CD4-positive, alpha-beta T cell treated with Interleukin-1 beta for 1 hour (primary cell): ENCODE measurements at regions not wholly inside any gene's neighbourhood (a gene's known extent, or its start where the extent isn't known, plus 50 kb on each side); places are given as distances from the start of the nearest gene placed in this dataset.

Experiments used
- DNase-seq, 2 donors: peaks; one replicate each; pipeline ENCODE4 v3.0.0-alpha.2; 2020 to 2022

GRCh38 chr19:29432677-29433076, 93.1 kb upstream of the VSTM2B start:
- no peak for DNase-seq

GRCh38 chr19:29436591-29437103, 89.1 kb upstream of the VSTM2B start:
- DNase-seq, result no peak

- DNase-seq, result no peak
Measured at GRCh38 chr19:29439021-29439420, 86.8 kb upstream of the VSTM2B start.

- no peak for DNase-seq
Measured at GRCh38 chr19:29439688-29440550, 85.9 kb upstream of the VSTM2B start.

- DNase-seq, result no peak
Measured at GRCh38 chr19:29442094-29442493, 83.7 kb upstream of the VSTM2B start.

- no peak for DNase-seq
Measured at GRCh38 chr19:29442910-29443309, 82.9 kb upstream of the VSTM2B start.

- DNase-seq, result no peak
Measured at GRCh38 chr19:29445246-29445645, 80.5 kb upstream of the VSTM2B start.

GRCh38 chr19:29446361-29446760, 79.4 kb upstream of the VSTM2B start:
- DNase-seq, result no peak

GRCh38 chr19:29448046-29448445, 77.7 kb upstream of the VSTM2B start:
- no peak for DNase-seq

- DNase-seq, result no peak
Measured at GRCh38 chr19:29449371-29449770, 76.4 kb upstream of the VSTM2B start.

- no peak for DNase-seq
Measured at GRCh38 chr19:29450306-29450705, 75.5 kb upstream of the VSTM2B start.

- no peak for DNase-seq
Measured at GRCh38 chr19:29450812-29451211, 75.0 kb upstream of the VSTM2B start.

GRCh38 chr19:29454109-29454508, 71.7 kb upstream of the VSTM2B start:
- no peak for DNase-seq

- no peak for DNase-seq
Measured at GRCh38 chr19:29457413-29457812, 68.4 kb upstream of the VSTM2B start.

- peak in 1 of 2 donors; percentile 4 for DNase-seq
Measured at GRCh38 chr19:29467824-29468401, 57.9 kb upstream of the VSTM2B start.

- no peak for DNase-seq
Measured at GRCh38 chr19:29475469-29475868, 50.3 kb upstream of the VSTM2B start.
